T-helper 1 cell treated with Interleukin-12 subunit alpha and Interleukin-12 subunit beta and Interleukin-4 antibody, amounts not matched to agents 30 ng/mL and 1 ng/mL, for 36 hours (primary cell): ENCODE measurements at regions not wholly inside any gene's neighbourhood (a gene's known extent, or its start where the extent isn't known, plus 50 kb on each side); places are given as distances from the start of the nearest gene placed in this dataset.

ENCODE experiments used
- intact Hi-C: fragments of 100-400 bp; cut with micrococcal nuclease; formaldehyde crosslinking; loops from one replicate; pipeline ENCODE4 v1.15.1; 2024

DNA sequence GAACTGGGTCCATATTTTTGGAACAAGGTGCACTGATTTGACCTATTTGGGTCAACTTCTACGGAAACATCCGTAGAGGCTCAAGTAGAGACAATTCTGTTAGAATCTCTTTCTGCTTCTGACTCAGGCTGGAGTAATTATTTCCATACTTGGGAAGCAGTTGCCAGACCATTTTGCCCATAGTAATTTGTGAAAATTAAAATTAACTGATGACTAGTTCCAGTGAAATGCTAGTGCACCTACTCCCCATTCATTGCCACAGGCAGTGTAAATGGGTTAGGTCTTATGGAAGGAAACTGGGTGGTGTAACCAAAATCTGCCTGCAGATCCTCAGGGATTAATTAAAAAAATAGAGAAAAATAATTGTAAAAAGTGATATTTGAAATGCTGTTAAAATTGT, 201.1 kb downstream of the TENT4A start:
- intact Hi-C loops, result no loop called here

DNA sequence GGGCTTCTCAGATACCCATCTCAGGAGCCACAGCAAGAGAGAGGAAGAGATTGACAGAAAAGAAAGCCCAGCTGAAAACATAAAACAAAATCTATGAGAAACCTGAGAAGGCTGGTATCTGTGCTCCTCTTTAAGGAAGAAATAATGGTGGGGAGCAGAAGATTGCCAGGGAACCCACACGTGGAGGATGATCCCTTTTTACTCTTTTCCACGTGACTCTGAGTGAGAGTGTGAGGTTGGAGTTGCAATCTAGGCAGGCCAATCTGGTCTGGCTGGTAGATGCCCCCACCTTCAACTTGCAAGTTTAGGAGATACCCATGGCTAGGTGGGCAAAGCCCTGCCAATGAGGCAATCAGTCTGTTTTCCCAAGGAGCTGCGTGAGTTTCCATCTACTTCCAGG, 202.3 kb downstream of the TENT4A start:
- intact Hi-C loops, result no loop called here

DNA sequence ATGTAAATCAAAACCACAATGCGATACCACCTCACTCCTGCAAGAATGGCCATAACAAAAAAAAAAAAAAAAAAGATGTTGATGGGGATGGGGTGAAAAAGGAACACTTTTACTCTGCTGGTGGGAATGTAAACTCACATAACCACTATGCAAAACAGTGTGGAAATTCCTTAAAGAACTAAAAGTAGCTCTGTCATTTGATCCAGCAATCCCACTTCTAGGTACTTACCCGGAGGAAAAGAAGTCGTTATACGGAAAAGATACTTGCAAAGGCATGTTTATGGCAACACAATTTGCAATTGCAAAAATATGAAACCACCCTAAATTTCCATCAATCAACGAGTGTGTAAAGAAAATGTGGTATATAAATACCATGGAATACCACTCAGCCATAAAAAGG, 205.0 kb downstream of the TENT4A start:
- intact Hi-C loops, result no loop called here

DNA sequence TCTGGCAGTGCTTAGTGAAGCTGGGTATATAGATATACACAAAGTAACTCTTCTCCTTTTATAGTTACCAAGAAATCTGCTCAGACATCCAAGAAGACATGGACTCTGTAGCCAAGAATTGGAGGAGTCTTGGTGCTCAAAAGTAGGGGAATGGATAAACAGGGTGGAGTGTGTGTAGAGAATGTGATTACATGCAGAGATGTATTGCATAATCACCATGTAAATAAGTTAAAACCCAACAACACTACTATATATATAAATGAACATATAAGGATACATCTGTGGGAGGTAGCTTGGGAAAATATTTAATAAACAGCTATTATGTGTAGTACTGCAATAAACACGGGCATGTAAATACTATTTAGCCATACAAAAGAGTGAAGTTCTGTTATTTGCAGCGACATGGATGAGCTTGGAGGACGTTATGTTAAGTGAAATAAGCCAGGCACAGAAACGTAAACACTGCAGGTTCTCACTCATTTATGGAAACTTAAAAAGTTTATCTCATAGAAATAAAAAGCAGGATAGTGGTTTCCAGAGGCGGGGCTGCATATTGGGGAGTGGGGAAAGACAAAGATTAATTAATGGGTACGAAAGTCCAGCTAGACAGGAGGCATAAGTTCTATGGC, 207.5 kb downstream of the TENT4A start:
- intact Hi-C loops, result no loop called here

DNA sequence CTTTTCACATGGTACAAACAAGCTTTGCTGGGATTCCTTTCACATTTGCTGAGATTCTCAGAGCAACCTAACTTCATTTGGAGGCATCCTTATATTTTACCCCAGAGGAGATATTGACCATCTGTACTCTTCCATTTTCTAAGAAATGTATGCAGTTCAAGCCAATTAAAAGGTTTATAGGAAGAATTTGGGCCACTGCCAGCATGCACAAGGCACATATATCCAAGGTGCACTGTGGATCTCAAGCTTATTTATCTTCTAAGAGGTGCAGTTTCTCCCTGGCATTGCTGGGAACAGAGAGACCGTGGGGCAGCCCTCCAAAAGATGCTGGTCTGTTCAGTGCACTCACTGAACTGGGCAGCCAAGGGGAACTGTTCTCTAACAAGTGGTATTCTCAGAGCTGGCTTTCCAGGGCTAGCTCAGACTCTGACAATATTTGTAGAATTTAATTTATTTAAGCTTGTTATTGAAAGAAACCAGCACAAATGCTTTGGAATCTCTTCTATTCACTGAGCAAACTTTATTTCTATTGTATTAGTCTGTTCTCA, 213.3 kb downstream of the TENT4A start:
- intact Hi-C loops, result no loop called here

DNA sequence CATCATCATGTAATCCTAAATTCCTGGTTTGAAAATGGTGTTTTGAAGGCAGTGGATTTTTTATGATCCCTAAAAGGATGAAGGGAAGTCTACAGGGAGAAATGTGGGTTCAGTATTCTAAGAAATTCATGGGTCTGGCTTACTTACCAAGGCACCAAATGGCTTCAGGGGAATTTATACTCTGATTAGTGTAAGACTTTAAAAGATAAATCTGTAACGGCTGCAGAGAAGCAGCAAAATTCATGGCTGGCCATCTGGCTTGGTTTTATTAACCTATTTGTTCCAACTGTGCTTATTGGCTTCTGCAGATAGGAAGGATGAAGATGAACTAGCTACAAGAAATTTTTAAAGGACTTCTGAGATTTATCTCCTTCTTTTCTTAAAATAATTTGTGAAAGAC, 222.8 kb downstream of the TENT4A start:
- intact Hi-C loops, result no loop called here

DNA sequence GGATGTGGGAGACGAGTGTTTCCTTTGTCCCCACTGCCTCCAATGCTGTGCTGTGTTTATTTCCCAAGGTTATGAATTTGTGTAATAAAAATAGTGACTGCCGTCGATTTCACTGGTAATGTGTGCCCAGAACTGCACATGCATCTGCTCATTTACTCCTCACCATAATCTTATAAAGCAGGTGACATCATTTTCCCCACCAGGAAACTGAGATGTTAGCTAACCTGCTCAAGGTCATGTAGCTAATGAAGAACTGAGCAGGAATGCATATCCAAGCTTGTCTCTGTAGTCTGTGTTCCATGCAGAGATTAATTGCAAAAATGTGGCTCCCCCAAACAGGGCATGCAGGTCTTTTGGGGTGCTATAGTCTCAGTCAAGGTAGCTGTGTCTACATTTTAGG, 224.4 kb downstream of the TENT4A start:
- intact Hi-C loops, result no loop called here

DNA sequence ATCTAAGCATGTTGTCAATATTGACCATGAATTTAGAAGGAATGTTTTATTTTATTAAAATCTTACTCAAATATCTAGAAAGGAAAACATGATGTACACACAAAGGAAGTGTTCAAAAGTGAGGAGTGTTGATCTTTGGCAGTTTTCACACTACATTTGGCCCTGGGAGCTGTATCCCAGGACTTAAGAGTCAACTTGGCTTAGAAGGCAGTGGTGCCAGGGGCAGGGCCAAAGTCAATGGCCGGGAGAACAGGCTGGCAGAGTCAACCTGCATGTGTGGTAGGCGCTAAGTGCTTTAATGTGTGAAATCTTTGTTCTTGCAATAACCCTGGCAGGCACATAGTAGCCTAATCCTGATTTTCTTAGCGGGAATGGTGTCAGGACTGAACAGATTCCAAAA, 228.4 kb downstream of the TENT4A start:
- intact Hi-C loops, result no loop called here

DNA sequence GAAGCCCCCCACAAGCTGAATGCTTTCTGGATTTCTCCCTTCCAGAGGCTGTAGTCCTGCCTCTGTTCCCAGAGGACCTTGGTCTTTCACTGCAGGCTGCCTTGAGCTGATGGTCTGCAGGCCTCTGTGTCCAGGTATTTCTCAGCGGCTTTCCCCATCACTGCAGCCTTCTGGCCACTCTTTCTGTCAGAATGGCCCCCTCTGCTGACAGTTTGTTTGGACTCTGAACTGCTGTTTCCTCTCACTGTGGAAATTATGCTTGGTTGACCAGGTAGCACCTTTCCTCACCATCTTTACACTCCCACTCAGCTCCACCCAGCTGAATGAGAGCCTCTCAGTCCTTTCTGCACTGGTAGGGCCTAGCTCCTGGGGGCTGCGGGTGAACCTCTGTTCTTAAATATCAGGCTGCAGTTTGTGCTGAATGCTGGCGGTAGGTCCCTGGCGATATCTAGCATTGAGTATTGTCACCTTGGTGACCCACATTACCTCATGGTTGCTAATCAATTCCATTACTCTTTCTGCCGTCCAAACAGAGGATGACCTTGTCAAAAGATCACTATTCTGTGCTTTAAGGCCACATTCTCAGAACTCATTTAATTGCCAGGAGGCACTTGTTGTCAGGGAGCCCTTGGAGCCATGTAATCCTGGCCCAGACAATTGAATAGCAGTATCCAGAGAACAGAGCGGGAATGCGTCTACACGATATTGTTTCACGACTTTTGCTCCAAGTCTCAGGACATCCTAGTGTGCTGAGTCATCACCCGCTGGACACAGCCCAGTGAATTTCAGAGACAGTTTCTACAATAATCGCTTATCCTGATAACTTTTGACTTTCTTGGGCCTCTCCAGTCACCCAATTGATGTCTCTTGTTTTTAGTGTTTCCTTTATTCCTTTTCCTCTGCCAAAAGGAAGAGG, 230.2 kb downstream of the TENT4A start:
- intact Hi-C loops, result no loop called here

DNA sequence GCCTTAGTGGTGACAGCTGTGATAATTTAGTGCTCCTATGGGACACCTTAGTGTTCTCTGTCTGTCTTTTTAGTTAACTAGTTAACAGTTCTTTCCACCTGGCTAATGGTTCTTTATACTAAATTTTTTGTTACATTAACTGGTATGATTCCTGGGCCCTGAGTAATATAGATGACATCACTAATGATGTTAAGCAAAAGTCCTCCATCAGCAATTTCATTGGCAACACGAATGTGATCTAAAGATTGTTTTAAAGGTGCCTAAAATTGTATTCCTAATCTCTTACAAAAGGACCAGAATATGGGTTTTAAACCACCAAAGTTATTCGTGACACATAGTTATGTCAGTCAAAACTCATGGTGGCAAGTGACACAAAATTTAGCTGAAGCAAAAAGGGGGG, 235.3 kb downstream of the TENT4A start:
- intact Hi-C loops, result no loop called here

DNA sequence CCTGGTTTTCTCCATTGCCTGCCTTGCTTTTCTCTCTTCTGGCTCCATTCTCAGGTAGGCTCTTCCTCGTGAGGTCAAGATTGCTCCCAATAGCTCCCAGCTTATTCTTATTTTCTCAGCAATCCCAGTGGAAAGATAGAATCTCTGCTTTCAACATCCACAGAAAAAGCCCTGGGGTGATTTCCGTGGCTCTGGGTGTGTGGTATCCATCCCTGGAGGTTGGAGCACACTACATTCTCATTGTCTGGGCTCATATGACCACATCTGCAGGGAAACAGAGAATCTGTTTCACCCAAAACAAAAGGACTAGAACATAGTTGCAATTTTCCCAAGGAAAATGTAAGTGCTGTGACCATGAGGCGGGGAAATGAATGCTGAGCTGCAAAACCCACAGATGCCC, 236.0 kb downstream of the TENT4A start:
- intact Hi-C loops, result no loop called here

DNA sequence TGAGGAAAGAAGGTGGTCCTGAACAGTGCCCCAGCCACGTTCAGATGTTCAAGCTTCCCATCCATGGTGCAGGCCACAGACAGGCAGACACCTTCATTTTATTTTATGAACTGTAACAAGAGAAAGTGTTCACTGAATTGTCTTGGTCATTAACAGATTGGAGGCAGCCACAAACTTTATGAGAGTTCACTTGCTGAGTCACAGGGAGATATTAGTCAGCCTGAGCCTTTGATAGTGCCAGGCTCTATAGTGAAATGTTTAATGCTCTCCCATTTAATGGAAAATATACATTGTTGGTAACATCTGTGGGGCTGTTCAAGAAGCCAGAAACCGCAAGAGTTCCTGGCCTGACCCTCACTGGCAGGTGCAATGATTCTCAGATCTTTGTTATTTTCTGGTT, 237.0 kb downstream of the TENT4A start:
- intact Hi-C loops, result no loop called here

DNA sequence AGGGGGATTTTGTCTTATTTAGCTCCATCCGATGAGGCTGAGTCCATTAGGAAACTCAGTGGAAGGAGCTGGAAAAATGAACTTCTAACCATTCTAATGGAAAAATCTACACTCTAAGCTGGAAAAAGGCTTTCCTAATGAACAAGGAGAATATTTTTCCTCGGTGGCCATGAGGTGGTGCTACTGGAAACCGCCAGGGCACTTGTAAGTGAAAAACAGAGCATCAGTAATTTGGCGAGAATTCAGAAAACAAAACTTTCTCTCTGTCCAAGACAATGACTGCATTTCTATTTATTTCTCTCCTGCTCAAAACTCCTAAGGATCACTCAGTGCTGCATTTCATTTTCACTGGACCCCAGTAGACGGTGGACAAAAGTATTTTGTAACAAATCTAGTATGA, 237.6 kb downstream of the TENT4A start:
- intact Hi-C loops, result no loop called here

DNA sequence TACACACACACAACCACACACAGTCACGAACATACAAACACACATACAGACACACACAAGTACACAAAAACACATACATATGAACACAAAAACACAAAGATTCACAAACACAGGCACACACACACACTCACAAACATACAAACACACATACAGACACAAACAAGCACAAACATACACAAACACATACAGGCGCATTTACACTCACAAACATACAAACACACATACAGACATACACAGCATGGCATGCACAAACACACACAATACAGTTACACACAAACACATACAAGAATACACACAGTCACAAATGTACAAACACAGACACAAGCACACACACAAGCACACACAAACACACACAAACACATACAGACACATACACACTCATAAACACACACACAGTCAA, 247.9 kb downstream of the TENT4A start:
- intact Hi-C loops, result no loop called here

DNA sequence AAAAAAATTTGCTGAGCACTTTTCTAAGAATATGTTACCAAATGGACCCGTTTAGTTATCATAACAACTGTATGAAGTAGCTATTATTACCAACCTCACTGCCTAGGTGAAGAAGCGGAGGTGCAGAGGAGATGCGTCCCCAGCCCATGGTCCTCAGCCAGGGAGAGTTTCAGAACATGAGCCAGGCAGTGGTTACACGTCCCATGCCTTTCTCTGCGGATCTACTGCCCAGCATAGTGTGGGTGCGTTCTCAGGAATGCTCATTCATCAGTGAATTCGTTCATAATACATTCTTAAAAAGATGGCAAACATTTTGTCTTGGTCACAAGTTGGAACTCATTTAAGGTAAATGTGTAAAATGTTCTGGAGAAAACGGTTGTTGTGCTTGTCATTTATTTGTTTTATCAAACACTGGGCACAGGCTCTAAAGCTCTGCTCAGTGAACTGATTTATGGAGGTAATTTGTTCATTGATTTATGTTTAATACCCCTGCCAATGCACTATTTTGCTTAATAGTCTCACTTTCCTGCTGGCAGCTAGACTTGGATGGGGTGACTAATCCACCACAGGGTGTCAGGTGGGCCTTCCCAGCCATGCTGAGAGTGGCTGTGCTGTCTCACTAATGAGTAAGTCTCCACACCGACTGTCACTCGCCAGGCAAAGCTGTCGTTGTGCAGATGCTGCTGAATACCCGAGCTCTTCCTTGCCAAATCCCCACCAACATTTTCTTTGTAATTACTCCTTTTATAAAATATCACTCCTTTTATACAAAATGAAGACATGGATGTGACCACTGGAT, 248.8 kb downstream of the TENT4A start:
- intact Hi-C loops, result no loop called here

DNA sequence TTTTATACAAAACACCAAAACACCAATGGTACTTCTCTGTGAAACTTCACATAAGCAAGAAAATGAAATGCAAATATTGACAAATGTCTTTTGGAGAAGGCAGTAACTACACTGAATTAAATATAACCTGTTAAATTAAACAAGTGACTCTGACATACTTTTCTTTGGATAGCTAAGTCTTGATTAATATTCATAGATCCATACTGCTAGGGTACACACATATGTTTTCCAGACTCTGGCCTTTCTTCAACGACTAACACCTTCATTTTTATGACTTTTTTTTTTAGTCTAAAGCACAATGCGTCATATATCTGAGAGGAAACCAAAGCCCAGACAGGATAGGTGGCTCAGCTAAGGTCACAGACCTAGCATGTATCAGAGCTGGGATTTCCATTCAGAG, 263.7 kb downstream of the TENT4A start:
- intact Hi-C loops, result no loop called here

DNA sequence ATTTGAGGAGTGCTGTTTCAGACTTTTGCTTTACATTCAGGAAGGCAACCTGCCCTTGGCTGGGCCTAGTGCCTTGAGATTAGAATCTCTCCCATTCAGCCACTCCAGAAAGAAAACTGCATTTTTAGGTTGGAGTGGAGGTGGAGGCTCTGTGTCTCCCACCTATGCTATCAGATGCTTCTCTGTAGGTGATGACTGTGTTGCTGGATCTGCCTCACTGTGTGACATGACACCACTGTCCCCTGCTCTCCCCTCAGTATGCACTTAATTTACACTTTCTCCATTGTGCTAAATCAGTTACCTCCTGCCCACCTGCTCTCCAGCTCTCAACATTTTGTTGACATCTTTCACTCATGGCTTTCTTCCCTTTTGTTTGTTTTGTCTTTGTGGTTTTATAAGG, 265.8 kb downstream of the TENT4A start:
- intact Hi-C loops, result no loop called here

DNA sequence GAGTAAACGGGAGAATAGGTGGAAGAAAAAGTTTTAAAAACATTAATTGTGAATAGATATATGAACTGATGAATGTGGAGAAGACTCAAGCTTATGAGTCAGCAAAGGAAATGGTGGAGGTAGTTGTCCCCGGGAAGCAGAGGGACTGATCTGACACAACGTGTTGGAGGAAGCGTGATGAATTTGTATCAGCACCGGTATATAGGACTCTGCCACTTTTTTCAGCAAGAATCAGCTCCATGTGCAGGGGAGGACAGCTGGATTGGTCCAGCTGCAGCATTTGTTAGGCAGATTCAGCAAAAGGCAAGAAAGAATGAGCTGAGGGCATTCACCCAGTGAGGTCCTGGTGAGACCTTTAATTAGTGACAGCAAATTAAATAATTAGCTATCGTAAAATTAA, 276.0 kb downstream of the TENT4A start:
- intact Hi-C loops, result no loop called here

DNA sequence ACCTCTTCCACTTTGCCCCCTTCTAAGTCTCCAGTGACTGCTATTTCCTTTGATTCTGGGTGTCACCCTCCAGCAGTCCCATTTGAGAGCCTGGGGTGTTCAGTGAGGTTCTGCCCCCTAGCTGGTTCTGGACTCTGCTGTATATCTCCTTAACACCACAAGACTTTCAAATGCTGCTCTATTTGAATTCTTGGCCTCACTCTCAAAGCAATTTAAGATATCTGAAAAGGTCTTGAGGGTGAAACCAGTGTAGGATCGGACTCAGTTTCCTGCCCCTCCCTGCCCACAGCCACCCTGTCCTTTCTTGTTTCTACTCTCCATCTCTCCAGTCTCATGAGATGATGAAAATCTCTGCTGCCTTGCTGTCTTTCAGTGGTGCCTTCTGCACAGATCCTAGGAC, 280.9 kb downstream of the TENT4A start:
- intact Hi-C loops, result no loop called here

DNA sequence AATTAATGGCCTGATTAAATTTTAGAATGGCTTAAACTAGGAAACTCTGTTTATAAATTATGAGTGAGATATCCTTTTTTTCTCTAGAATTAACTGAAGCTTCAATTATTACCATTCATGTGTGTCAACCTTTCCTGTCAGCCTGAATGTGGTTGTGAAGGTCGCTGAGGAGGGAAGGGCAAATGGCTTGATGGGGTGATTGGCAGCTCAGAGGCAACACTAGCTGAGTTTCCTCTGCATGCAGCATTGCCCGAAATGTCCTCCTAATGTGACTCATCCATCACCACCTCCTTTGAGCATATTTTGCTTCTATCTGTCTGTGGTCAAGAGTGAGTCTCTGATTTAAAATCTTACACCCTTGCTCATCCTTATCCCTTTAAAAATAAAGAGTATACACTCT, 281.9 kb downstream of the TENT4A start:
- intact Hi-C loops, result no loop called here

DNA sequence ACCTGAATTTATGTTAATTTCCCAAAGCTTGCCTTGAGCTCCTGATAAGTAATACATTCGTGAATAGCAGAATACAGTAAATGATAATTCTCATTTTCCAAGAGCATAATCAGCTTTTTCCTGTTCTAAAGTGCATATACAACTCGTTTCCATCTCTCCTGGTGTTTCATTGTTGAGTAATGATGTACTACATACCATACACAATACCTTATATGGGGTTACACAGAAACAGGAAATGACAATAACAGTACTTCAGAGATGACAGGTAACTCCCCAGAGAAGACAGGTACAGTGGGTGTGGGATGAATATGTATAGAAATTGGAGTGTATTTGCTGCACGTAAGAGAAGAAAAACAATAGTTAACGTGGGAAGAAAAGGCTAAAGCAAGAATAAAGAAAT, 287.1 kb downstream of the TENT4A start:
- intact Hi-C loops, result no loop called here

DNA sequence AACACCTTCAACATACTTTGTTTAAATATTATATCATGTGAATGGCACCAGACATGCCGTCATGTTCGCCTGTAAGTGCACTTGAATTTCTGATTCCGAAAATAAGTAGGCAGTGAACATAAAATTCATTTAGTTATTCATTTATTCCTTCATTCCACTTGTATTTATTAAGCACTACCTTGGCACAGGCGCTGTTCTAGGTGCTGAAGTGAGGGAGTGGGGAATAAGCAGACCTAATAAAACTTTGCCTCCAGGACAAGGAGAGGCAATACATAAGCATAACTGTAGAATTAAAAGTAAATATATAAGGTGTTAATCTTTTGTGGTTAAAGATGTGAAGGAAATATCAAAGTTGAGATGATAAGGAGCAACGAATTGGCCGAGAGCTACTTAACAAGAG, 297.4 kb downstream of the TENT4A start:
- intact Hi-C loops, result no loop called here
